ENCODE measurements at regions not wholly inside any gene's neighbourhood (a gene's known extent, or its start where the extent isn't known, plus 50 kb on each side); places are given as distances from the start of the nearest gene placed in this dataset.
A peak's percentile ranks its signal among the peaks of the same experiment; 100 is the strongest.
"Not testable (repeated sequence)": the region's sequence is repeated elsewhere in the genome, so short reads cannot be mapped to it uniquely, and the experiment has no call there.

DNA sequence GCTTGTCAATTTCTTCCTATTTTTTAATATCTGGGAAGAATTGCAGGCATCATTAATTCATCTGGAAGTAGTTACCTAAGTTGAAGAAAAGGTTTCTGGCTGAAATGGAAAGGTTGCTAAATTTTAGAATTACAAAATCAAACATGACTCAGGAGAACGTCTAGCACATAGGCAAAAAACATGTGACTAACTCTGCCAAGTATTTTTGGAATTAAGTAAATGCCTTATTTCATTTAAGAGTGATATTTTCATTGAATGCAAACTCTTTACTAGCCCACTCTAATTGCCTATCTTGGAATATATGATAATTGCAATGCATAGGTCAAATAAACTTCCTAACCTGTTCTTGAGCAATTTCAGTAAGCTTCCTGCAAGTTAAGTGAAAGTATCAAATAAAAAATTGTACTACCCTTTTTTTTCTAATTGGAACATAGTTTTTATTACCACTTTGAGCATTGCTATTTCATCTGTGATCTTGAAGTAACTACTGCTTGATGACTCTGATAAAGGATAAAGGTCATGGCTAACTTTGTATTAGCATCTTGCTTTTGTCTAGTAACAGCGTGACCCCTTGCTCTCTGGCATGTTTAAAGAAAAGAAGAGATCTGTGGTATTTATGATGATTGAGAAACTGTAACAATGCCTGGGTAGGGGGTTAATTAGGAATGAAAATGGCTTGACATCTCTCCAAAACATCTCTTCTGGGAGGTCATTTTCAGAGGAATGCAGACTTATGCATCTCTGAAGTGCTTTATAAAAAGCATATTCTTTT lies 208.3 kb upstream of the NCAM2 start:
- DNase-seq (ENCODE audit: low spot score), result no peak

DNA sequence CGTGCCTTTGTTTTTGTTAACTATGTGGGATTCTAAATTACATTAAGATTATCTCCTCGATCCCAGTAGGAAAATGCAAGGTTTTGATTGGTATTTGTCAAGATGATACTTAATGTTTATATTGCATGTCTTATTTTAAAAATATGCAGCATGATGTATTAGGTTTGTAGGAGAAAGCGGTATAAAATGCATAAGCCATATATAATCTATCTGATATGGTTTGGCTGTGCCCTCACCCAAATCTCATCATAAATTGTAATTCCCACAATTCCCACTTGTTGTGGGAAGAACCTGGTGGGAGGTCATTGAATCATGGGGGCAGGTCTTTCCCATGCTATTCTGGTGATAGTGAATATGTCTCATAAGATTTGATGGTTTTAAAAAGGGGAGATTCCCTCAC lies 198.1 kb upstream of the NCAM2 start:
- DNase-seq (ENCODE audit: low spot score), result no peak

DNA sequence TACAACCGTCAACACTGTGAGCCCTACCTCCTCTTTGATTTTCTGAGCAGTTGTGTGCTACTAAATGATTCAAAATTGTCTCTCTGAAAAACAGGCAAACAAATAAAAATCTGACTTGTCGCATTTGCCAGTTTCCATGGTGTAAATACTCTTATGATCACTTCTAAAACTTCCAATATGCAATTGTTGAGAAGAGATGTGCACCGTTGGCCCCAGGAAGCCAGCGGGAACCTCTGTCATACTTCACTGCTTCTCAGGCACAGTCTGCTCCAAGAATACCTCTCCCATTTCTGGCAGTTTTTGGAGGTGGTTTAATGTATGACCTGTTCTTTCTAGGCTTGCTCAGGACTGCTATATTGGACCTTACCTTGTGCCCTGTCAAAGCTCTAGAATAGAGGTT lies 196.0 kb upstream of the NCAM2 start:
- no peak for DNase-seq (ENCODE audit: low spot score)

DNA sequence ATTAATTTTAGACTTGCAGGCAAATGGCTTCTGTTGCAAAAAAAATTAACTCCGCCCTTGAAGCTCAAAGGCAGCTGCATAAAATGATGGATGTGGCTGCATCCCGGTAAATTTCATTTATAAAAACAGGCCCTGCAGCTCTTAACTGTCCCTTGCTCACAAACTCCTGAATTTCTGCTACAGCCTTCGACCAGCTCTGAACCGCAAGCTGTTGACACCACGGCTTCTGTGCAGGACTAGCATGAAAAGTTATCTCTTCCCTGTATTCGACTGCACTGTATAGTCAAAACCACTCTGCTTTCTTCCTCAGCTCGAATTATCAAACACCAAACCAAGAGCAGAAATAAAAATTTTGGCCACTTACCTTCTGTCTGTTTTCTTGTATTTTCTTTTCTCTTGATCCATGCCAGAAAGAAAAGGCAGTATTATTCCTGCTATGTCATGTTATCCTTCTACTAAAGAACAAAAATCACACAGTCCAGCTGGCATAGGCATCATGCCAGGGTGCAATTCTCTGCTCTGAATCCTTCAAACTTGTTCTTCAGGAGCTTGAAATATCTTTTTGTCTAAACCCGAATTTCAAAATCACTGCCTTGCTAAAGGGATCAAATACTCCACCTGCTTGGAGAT lies 195.5 kb upstream of the NCAM2 start:
- no peak for DNase-seq (ENCODE audit: low spot score)

DNA sequence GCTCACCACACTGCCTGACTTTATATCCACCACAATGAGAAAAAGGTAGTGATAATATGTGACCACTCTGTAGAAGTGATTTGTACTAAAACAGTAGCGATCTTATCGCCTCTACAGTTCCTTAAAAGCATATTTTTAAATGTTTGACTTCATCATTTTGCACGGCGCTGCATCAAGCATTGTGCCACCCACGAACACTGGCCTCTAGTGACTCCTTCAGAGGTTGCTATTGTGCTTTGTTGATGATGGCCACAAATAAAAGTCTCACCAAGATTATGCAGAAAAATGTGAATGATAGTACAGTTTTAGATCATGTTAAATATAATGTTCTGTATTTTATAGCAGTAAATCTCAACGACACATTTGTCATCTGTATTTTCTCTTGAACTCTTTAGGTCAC lies 186.5 kb upstream of the NCAM2 start:
- no peak for DNase-seq (ENCODE audit: low spot score)

DNA sequence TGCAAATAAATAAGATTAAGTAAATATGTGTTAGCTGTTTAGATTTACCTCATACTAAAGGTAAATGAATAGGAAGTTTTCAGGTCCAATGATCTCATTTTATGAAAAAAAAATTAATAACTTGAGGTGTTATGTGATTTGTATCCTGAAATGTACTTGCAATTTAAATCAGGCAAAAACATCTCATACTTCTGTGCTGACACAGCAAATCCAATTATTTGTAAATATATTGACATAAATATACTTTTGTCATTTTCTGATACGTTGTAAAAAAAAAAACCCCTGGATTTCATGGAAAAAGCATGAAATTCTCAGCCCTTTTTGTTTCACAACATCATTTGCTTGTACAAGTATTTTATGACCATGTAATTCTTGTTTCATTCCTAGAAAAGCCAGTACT lies 184.1 kb upstream of the NCAM2 start:
- no peak for DNase-seq (ENCODE audit: low spot score)

DNA sequence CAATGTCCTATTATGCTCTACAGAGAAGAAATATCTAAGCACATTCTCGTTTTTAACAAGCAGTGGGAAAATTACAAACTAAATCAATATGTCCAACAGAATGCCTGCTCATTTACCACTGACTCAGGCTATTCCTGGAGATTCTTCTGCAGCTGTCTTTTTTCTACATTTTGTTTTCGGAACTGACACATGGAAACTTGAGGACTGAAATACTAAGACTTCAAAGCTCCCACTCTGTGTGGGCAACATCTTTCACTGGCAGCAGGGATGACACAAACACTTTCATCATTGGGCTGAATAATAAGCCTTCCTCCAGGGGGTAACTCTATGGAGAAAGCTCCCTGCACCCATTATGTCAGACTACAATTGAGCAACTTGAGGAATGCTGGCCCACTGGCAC lies 175.5 kb upstream of the NCAM2 start:
- no peak for DNase-seq (ENCODE audit: low spot score)

DNA sequence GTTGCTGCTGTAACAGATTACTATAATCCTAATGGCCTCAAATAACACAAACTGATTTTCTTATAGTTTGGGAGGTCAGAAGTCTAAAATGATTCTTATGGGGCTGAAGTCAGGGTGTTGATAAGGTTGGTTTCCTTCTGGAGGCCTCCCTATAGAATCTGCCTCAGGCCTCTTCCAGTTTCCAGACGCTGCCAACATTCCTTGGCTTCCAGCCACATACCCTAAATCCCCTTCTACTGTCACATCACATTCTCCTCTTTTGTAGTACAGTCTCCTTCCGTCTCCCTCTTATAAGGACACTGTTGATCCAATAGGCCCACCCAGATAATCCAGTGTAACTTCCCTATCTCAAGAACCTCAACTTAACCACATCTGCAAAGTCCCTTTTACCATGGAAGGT lies 145.3 kb upstream of the NCAM2 start:
- DNase-seq (ENCODE audit: low spot score), result no peak

DNA sequence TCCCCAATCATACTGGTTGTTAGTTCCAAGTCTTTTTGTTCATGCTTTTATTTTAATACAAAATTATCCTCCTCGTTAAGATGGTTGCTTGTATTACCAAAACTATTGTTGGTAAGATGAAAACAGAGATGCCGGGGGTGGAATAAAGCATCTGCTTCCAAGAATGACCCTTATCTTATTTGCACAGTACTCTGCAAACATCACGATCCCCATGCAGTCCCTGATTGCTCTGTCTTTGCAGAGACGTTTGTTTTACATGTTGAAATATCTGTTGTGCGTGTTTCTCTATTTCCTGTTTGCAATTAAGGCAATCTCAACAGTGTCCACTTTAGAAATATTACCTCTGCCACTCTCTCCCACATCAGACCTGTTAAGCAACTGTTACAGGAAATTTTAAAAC lies 141.3 kb upstream of the NCAM2 start:
- DNase-seq (ENCODE audit: low spot score), result no peak

DNA sequence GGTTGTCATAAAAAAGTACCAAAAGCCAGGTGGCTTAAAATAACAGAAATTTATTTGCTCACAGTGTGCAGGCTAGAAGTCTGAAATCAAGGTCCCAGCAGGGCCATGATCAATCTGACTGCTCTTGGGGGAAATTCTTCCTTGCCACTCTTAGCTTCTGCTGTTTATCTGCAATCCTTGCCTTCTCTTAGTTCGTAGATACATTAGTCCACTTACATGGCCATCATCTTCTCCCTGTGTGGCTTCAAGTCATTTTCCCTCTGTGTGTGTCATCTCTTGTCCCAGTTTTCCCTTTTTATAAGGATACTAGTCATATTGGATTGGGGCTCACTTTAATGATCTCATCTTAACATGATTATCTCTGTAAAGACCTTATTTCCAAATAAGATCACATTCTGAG lies 124.0 kb upstream of the NCAM2 start:
- DNase-seq (ENCODE audit: low spot score), result no peak

DNA sequence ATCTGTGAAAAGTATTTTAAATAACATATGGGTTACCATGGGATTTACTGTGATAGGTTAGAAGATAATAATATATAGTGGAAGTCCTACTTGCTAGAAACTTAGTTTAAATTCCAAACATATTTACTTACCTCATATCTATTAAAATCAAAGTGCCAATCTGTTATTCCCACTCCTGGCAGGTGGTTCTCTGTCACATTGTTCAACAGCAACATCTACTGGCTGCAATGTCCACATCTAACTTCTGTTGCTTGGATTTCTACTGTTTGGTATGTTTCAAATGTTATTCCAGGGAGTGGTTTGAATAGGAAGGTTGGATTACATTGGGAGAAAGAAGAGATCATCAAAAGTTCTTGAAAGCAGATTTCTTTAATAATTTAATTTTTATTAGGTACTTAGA lies 122.5 kb upstream of the NCAM2 start:
- DNase-seq (ENCODE audit: low spot score), result no peak

DNA sequence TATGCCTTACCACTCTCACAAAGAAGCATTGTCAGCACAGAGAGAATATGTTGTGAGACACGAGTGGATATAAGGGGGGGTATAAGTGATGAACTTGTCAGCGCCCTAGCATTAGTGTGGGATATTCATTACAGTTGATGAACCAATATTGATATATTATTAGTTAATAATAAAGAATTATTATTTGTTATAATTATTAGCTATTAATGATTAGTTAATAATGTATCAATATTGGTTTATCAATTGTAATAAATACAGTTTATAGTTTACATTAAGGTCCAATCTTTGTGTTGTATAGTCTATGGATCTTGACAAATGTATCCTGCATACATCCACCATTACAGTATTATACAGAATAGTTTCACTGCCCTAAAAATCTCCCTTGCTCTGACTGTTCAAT lies 120.2 kb upstream of the NCAM2 start:
- no peak for DNase-seq (ENCODE audit: low spot score)

DNA sequence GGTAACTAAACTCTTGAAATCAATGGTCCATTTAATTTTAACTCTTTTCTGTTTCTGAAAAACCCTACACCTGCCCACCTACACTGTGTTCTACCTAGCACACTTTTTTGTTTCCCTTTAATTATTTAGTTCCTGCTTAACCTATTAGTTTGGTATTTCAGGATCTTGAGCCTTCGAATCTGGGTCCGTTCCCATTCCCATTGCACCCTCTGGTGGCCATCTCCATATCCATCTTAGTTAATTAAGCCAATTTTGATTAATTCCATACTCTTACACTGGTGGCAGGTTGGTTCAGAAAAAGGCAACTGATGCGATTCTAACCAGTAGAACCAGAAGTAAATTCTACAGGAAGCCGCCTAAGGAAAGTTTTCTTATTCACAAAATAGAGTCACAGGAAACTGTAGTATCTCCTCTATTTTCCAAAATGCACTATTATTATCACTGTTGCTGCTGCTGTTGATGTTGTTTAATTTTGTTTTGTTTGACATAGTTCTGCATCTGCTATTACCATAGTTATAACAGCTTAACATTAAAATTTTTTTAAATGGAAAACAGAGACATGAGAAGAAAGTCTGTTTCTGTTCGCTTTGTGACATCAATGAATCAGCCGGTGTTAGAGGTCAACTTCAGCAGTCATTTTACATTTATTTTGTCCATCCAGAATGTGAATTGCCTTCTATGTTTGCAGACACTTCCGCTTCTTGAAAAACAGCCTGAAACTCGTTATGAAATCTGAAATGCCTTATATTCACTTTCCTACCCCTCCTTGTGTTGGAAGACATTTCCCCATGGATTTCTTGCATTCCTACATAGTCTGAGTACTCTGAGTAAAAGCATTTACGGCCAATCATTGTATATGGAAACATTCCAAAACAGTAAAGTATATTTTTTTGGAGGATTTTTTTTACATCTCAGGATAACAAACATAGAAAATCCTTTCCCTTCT lies 115.5 kb upstream of the NCAM2 start:
- DNase-seq (ENCODE audit: low spot score), result peak; percentile 15

DNA sequence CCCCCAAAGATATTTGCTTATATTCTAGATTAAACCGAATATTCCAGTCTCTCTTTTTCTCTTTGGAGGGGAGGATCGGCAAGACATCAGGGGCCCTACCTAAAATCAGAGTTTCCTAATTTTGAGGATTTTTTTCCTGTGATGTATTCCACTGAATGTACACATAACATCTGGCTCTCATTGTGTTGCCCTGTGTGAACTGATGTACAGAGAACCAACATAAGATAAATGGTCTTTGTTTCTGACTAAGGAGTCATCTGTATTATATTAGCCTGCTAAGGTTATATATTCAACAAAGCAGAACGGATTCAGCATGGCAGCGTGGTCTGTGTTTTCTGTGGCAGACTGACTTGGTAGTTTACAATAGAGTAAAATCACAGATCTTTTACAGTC lies 114.8 kb upstream of the NCAM2 start:
- no peak for DNase-seq (ENCODE audit: low spot score)

DNA sequence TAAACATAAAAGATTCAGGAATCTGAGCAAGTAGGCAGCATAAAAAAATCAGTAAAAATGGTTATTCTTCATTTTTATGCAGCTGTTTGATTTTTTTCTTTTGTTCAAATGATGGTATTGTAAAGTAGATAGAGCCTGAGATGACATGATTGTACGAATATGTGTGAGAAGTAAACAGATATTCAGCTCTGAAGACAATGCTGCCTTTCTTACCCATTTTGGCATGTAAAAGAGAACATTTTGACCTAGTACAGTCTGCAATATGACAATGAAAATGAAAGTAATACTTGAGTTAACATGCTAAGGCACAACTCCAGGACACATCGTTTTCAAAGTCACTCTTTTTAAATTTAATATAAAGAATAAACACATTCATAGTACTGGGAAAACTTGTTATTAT lies 95.7 kb upstream of the NCAM2 start:
- DNase-seq (ENCODE audit: low spot score), result no peak

DNA sequence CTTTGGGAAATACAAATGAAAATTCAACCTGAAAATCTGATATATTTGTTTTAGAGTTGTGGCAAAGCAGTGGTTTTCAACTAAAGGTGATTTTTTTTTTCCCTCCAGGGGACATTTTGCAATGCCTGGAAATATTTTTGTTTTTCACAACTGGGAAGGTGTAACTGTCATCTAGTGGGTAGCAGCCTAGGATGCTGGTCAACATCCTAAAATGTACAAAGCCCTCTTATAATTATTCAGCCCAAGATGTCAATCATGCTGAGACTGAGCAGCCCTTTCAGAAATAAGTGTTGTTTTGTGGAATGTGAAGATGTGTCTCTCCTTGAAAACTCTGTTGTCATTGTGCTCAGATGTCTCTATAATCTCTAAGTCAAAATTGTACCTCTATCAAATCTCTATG lies 95.2 kb upstream of the NCAM2 start:
- no peak for DNase-seq (ENCODE audit: low spot score)

DNA sequence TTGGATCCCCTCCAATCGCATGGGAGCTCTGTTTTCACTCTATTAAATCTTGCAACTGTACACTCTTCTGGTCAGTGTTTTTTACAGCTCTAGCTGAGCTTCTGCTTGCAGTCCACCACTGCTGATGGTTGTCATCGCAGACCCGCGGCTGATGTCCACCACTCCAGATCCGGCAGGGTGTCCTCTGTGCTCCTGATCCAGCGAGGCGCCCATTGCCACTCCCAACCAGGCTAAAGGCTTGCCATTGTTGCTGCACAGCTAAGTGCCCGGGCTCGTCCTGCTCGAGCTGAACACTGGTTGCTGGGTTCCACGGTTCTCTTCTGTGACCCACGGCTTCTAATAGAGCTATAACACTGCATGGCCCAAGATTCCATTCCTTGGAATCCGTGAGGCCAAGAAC lies 70.7 kb upstream of the NCAM2 start:
- not testable (repeated sequence) for DNase-seq (ENCODE audit: low spot score)

DNA sequence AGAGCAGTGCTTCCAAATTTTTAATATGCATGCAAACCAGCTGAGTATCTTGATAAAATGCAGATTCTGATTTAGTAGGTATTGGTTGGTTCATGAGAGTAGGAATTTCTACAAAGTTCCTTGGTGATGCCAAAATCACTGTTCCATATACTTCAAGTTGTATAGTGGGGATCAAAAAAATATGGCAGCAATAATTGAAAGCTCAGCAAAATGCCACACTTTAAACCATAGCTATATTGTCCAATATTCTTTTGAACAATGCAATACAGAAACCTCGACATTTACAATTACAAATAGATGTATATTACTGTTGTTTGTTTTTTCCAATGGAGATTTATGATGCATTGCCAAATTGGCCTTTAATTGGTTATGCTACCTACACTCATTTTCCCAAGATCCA lies 55.7 kb upstream of the NCAM2 start:
- DNase-seq (ENCODE audit: low spot score), result no peak

DNA sequence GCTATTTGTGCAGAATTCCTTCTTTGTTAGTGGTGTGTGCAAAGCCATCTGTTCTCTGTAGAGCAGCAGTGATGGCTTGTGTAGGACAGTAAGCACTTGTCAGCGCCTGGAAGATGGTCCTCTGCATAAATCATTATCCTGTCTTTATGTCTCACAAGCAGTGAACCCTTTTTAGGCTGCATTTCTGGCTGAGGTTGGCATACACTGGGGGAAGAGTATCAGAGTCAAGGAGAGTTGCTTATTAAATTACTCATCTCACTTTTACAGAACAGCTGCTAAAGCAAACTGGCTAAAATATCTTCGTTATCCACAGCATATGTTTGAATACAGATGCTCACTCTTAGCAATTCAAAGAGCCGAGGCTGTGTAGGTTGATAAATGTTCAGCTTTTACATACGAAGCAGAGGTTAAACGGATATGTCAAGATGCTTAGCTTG lies 54.6 kb upstream of the NCAM2 start:
- no peak for DNase-seq (ENCODE audit: low spot score)

DNA sequence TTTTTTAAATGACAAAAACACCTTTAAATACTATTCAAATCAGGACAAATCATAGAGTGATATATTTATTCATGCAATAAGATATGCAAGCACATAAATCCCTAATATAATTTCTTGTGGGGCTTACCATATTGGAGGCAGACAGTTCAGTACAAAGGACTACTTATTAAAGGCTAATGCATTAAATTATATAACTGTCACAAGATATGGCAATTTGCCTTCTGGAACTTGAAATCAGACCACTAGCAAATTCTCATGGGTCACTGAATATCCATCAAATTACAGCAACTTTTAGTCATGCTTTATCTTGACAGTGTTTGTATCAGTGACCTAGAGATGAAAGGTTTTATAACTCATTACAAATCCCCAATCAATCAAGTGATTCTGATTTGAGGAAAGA lies 54.1 kb upstream of the NCAM2 start:
- no peak for DNase-seq (ENCODE audit: low spot score)

DNA sequence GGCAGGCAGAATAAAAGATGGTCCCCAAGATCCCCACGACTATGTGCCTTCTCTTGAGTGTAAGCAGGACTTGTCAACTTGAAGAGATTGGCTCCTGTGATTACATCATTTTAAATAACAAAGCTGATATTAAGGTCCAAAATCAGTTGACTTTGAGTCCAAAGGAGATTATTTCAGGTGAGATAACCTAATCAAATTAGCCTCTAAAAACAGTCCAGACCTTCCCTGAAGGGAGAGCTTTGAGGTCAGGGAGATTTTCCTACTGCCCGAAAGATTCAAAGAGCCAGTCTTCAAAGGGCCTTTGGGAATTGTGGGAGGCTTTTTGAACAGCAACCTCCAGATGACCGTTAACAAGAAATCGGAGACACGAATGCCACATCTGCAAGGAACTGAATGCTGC lies 51.5 kb upstream of the NCAM2 start:
- no peak for DNase-seq (ENCODE audit: low spot score)
